ENCODE measurements at regions not wholly inside any gene's neighbourhood (a gene's known extent, or its start where the extent isn't known, plus 50 kb on each side); places are given as distances from the start of the nearest gene placed in this dataset.

DNA sequence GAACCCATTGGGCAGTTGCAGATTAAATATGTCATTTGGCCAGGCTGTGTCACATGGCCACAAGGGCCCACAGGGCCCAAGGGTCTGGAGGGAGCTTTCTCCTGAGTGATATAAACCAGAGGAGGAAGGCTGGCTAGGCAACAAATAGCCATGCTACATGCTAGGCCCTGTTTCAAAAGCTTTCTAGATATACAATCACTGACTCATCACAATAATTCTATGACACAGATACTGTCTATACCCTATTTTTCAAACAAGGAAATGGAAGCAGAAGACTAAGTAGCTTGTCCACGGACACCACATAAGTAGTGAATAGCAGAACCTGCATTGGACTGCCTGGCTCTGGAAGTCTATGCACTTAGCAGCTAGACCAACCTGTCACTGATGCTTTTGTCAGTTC lies 625.4 kb downstream of the NTRK3 start:
- DNase-seq (ENCODE audit: low read depth), result no peak

DNA sequence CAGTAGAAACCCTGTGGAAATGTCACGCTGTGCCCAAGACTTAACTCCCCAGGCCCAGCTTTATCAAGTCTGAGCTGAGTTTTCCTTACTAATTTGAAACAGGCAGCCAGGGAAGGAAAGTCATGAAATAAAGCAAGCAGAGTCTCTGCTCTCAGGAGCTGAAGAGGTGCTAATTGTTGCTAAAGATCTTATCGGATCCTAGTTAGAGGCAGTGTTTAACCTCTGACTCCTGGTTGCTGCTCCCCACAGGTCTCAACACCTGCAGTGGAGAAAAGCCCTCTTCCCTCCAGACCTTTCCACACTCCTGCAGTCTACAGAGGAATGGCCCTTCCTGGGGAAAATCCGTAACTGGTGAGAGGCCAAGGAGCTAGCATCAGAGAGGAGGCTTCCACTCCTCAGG lies 628.2 kb downstream of the NTRK3 start:
- no peak for DNase-seq (ENCODE audit: low read depth)

DNA sequence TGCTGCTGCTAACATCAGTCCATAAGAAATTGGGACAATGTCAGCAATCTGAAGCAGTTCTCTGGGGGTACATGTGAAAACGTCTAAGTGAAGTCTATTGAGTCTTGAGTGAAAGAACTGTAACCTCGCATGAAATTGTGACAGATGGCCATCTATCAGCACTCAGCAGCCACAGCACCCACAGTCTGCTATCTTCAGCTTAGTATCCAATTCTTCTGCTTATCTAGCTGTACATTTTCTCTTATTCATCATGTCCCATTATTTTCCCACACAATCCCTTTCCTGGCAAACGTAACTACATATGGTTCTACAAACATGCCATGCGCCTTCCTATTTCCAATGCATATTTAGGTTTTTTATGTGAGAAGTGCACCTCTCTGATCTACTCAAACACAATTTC lies 629.7 kb downstream of the NTRK3 start:
- DNase-seq (ENCODE audit: low read depth), result peak; percentile 37

DNA sequence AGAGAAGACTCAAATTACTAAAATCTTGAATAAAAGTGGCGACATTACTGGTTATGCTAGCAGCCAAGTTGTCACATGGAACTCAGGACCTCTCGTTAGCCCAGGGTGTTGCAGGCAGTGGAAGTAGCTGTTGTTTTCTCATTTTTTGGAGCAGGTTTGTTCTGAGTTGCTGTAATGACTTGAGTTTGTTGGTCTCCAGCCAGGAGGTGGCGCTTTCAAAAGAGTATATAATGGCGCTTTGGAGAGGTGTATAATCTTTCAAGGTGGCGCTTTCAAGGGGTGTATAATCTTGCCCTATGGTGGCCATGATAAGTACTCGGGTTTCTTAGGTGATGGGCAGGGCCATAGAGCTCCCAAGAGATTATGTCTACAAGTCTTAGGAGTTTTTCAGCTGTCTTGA lies 632.7 kb downstream of the NTRK3 start:
- peak; percentile 29 for DNase-seq (ENCODE audit: low read depth)

DNA sequence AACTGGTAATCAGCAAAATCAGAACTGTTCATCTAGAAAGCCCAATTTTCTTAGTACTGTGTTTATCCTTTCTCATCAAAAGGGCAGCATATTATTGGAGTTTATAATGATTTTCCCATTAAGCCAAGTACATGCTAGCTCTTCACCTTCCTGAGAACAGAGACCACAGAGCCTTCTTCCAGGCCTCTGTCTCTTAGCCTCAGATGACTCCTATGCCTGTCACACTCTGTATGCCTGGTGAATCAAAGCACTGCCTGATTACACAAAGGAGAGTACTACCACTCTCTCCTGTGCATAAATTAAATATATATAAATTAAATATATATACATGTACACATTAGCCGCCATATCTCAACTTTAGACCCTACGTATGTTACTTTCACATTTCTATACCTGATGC lies 636.1 kb downstream of the NTRK3 start:
- no peak for DNase-seq (ENCODE audit: low read depth)

DNA sequence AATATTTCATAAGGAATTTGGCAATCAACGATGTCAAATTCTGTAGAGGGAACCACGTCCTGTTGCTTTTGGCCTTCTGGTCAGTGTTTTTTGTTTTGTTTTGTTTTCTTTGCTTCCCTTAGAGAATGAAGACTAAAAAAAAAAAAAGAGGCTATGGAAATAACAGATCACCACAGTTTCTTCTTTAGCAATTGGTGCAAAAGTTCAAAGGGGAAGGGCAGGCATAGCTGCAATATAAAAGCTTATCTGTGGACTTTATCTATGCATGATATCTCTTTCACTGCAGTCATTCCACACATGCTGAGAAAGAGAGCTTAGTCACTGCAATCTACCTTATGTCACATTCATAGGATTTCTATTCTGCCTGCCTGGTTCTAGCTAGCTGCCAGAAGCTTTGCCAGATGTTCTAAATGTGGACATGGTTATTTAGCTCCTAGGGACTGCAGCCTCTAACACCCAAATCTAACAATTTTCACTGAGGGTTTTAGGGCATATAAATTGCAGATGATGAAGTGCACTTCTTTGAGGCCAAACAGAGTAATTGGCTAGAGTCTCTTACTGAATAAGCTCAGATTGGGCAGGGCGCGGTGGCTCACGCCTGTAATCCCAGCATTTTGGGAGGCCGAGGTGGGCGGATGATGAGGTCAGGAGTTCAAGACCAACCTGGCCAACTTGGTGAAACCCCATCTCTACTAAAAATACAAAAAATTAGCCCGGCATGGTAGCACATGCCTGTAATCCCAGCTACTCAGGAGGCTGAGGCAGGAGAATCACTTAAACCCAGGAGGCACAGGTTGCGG lies 637.2 kb downstream of the NTRK3 start:
- no peak for DNase-seq (ENCODE audit: low read depth)

DNA sequence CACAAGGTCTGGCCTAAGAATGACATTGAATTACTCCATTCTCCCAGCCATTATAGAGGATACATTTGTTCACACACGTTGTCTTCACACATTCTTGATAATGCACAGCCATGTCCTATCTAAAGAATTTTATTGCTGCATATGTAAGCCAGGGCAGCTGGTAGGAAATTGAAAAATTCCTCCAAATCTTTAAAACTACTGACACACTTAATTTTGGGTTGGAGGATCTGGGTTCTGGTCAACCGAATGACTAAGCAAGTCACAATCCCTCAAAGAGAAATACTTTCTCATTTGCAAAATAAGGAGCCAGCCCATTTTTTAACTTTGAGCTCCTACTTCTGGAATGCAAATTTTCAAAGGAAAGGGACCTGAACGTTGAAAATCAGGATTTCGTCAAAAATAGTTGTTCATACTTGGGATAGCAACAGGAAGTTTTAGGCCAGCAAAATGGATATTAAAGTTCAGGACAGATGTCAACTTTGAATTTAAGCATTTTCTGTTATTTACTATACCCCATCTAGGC lies 638.3 kb downstream of the NTRK3 start:
- DNase-seq (ENCODE audit: low read depth), result no peak

DNA sequence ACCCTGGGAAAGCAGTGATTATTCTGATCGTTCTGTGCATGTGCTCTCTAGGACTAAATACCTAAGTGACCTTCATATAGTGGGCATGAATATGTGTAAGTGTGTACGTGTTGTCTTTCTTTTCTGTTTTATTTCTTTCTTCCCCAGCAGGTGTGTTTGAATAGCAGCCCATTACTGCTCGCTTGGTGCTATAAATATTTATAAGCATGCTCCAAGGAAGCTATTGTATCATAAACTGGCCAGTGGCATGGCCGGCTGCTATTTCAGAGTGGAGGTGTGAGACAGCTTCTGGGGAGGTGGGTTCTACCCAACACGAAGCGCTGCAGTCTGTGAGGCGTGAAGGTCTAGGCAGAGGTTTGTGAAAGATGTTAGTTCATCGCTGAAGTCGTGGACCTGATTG lies 641.8 kb downstream of the NTRK3 start:
- no peak for DNase-seq (ENCODE audit: low read depth)

DNA sequence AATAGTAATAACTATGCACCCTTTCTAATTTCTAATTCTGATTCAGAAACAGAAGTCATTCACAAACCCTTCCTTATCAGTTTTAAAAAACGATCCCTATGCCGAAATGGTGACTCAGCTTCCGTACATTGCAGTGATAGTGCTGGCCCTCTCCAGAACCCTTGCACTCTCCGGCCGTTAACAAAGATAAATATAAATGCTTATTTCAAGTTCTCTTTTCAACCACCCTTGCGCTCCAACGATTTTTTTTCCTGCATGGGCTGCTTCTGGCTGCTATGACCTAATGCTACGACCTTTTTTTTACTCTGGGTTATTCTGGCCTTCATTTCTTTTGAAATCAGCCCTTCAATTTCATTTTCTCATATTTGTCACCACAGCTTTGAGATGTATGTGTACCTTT lies 646.2 kb downstream of the NTRK3 start:
- DNase-seq (ENCODE audit: low read depth), result peak; percentile 48

DNA sequence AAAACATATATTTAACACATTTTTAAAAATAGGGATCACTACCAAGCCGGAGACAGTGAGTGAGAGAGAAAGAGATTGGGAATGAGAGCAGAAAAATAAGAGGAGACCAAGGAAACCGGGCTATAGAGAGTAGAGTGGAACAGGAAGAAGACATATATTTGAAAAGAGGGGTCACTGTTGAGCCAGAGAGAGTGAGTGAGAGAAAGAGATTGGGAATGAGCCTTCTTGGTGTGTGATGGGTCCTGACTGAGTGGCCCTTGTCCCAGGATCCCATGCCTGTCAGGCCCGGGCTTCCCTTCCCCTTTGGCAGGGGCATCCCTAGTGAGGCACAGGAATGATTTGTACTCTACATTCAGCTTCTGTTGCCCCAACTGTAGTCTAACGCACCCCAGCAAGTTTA lies 646.6 kb downstream of the NTRK3 start:
- no peak for DNase-seq (ENCODE audit: low read depth)

DNA sequence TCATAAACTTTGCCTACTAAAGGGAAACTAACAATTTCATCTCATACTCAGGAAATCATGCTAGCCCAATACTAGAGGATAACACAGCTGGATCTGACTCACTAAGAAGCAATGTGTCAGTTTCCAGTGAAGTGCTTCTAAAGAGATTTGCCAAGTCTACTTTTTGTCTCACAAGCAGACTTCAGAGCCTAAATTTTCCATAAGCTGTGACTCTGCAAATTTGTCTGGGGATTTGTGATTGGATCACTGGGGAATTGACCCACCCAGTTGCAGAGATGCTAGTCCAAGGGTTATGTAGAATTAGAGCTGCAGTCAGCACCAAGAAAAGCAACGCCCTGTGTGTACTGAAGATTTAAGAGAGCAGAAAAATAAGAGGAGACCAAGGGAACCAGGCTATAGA lies 647.1 kb downstream of the NTRK3 start:
- DNase-seq (ENCODE audit: low read depth), result no peak

DNA sequence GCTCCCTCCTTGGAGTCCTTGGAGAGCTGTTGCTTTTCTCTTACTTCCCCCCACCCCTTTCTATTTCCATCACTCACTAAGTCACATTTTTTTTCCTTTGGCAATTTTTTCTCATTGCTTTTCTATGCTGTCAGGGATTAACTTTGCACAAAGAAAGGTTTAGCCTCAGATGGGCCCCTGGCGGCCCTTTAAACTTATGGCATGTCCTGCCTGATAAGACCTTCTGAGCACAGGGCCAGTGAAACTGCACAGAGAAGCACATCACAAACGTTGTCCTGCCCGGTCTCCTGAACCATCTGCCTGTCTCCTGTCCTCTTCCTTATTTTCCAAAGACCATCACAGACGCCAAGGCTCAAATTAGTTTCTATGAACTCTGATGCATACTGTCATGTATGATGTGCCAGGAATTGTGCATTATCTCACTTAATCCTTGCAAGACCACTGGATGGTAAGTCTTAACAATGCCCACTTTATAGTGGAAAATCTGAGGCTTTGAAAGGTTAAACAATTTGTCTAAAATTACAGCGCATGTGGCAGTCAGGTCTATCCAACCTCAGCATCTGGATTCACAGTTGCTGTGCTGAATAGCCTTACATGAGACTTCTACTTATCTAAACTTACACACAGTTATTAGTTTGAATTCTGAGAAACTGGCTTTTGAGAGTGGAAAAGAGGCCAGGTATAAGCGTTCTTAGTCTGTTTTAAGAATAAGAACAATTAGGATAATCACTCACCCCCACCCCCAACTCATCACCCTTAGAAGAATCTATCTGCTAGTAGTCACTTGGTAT lies 648.1 kb downstream of the NTRK3 start:
- DNase-seq (ENCODE audit: low read depth), result no peak

DNA sequence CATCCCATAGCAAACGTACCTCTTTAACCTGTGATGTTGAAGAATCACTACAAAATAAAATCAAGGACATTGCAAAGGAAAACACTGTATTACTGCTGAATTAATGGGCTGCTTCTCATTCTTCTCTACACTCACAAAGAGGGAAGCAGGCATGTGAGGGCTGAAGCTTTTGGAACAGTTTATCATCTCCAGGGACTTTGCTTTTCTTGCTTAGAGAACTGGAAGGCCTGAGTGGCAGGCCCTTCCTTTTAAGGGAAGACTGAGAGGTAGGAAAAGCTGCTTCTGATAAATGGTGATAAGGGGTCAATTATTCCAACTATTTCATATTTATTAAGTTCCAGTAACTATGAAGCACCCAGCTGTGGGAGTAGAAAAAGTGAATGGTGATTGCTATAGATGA lies 649.6 kb downstream of the NTRK3 start:
- DNase-seq (ENCODE audit: low read depth), result no peak

DNA sequence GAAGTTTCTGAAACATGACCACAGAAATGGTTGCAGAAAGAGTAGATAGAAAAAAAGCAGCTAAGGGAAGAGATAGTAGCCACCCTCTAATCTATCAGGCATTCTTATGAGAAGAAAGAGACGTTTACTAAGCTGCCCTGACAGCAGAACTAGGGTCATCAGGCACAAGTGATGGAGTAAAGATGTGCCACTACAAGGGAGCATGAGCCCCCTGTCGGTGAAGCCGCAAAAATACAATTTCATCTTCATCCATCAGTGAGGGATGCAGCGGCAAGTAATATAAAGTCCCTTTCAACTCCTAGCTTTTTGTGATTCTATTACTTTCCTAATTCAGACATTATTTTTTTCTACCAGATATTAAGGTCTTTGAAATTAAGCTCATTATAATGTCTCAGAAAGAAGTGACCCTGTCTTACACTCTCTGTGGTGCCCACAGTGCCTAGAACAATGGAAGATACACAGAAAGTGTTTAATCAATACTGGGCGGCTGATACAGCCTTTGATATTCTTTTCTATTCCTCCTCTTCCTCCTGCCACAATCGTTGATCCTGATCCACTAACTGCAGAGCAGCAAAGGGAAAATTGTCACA lies 651.6 kb downstream of the NTRK3 start:
- DNase-seq (ENCODE audit: low read depth), result no peak

DNA sequence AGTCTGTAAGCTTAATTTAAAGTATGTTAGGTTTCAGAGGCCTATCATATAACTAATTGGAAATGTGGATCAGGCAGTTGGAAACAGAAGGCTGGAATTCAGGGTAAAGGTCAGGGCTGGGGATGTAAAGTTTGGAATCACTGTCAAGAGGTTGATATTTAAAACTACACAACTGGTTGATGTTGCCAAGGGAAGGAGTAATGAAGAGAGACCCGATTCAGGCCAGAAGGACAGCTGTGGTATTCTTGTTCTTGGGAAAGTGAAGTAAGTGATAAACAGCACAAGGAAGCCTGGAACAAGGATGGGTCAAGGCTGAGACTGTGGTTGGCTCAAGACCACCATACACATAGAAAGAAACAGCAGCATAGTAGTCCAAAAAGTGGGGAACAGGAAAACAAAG lies 654.2 kb downstream of the NTRK3 start:
- no peak for DNase-seq (ENCODE audit: low read depth)

DNA sequence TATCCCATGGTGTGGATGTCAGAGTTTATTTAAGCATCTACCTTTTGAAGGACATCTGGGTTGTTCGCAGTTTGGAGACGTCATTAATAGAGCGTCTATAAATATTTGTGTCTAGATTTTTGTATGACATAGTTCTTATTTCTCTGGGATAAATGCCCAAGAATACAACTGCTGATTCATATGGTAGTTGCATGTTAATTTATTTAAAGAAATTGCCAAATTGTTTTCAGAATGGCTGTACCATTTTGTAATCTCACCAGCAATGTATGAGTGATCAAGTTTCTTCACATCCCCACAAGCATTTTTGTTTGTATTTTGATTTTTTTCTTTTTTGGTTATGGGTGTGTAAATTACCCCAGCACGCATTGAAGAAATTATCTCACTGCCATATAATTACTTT lies 656.9 kb downstream of the NTRK3 start:
- DNase-seq (ENCODE audit: low read depth), result no peak

DNA sequence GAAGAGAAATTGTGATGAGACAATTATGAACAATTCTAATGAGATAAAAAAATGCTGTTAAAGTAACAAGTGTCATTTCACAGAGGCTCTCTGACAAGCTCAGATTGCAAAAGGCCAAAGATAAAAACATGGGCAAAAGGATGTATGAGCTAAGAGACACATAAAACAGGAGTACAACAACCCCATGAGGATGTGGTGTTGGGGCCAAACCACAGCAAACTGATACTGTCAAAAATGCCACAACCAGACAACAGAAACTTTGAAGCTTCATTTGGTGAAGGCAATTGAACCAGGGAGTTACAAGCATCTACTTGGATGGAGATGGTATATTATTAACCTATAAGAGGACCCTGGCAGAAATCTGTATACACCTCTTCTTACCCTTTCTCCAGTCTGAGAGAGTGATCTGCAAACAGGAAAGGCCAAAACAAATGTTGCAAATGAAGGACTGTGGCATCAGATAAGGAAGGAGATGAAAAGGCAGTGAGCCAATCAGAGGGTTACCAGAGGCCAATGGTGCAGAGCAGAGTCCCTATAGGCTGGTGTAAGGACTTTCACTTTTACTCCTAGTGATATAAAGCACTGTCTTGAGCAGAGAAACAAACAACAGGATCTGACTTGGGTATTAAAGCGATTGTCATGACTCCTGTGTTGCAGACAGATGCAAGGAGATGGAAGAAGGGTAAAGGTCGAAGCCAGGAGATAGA lies 659.0 kb downstream of the NTRK3 start:
- DNase-seq (ENCODE audit: low read depth), result peak; percentile 53

DNA sequence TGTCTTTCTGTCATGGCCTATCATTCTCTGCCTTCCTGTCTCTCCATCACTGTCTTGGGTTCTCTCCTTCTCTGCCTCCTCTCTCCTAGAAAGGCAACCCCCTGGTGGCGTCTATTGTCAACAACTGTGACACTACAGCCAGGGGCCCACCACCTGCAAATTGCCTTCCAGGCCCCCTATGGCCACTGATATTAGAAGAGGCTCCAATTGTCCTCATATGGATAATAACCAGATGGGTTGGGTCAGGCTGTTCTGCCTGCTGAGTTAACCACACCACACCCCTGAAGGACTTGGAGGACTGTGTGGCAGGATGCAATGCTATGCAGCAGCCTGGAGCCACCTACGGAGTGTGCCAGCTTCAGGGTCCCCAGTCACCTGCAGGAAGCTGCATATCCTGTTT lies 665.0 kb downstream of the NTRK3 start:
- no peak for DNase-seq (ENCODE audit: low read depth)

DNA sequence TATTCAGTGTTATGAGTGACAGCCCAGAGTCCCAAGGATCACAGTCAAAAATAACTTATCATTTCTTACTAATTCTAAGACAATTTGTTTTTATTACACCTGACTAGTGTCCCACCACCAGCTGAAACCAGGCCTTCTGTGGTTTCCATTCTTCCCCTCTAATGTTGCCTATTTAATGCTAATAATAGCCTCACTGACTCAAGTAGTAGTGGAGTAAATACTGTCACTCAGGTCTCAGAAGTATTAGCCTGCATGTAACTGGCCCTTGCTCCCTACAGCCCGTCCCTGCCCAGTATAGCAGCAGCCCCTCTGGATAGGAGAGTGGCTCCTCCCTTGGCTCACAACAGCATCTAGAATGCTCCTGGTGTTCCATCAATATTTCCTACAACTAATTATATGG lies 665.5 kb downstream of the NTRK3 start:
- DNase-seq (ENCODE audit: low read depth), result no peak

DNA sequence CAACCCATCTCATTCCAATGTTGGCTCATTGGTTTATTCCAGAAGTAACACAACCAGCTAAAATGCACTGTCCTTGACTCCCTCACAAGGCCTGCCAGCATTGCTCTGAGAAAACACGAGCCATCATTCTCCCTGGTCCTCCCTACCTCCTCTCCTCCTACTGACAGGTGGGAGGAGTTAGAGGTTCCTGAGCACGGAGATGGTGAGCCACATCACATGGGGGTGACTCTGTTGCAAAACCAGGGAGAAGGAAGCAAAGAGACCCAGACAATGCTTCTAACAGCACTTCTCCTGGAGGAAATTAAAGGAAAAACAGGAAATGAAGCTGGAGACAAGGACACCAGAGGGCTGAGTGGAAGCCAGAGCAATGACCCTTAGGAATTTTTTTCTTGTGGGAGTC lies 667.4 kb downstream of the NTRK3 start:
- DNase-seq (ENCODE audit: low read depth), result no peak

DNA sequence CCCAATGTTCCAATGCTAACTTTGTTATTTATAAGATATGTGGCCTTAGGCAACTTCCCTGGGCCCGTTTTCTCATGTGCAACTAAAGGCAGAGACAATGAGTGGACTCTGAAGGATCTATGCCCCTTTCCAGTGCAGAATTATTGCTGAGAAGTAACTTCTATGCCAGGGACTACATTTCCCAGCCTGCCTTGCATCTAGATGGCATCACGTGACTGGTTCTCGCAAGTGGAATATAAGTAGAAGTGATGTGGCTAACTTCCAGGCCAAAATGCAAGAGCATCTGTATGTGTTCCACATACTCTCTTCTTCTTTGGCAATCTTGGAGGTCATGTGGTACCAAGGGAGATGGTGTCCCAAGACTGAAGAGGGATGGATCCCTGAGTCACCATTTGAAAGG lies 674.4 kb downstream of the NTRK3 start:
- no peak for DNase-seq (ENCODE audit: low read depth)

DNA sequence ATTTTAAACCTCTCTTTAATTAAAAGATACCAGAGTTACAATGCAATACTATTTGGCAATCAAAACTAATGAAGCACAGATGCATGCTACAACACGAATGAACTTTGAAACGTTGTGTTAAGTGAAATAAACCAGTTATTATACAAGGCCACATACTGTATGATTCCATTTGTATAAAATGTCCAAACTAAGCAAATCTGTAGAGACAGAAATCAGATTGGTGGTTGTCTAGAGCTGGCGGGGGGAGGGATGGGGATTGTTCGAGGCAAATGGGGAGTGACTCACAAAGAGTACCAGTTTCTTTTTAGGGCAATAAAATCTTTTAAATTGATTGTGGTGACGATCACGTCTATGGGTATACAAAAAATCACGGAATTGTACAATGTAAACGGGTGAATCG lies 677.0 kb downstream of the NTRK3 start:
- DNase-seq (ENCODE audit: low read depth), result no peak

Measured in CMK (cell line).